Calu3 (cell line): ENCODE measurements at regions not wholly inside any gene's neighbourhood (a gene's known extent, or its start where the extent isn't known, plus 50 kb on each side); places are given as distances from the start of the nearest gene placed in this dataset.
A peak's percentile ranks its signal among the peaks of the same experiment; 100 is the strongest.

ENCODE experiments used
- BruUV-seq: library from RNA; stranded (reverse); fragments of 400-500 nt; replicated peaks from 2 replicates; lab custom pipeline; 2021; lab: Mats Ljungman, UMichigan
- CTCF ChIA-PET: fragments of 300-600 bp; sonication (Branson Sonifier 250); formaldehyde crosslinking; loops from one replicate; lab custom pipeline; 2022; ENCODE audit warnings: antibody characterized with exemption; lab: Charles Lee
- DNase-seq: peaks from one replicate; pipeline ENCODE4 v3.0.0; 2022
- H3K27ac Mint-ChIP-seq: one replicate; pipeline ENCODE4 v1.8.0; 2022; ENCODE audit warnings: mixed read lengths; ENCODE audit not compliant: unreplicated experiment
- H3K27me3 Mint-ChIP-seq: one replicate; pipeline ENCODE4 v1.8.0; 2022; ENCODE audit warnings: mixed read lengths; ENCODE audit not compliant: unreplicated experiment
- H3K36me3 Mint-ChIP-seq: one replicate; pipeline ENCODE4 v1.8.0; 2022; ENCODE audit warnings: mild to moderate bottlenecking, moderate library complexity, mixed read lengths; ENCODE audit not compliant: insufficient read depth, unreplicated experiment
- H3K4me1 Mint-ChIP-seq: one replicate; pipeline ENCODE4 v1.8.0; 2022; ENCODE audit warnings: mild to moderate bottlenecking, low read depth, mixed read lengths; ENCODE audit not compliant: unreplicated experiment
- H3K4me3 Mint-ChIP-seq: one replicate; pipeline ENCODE4 v1.8.0; 2022; ENCODE audit warnings: mild to moderate bottlenecking, low read depth, moderate library complexity, mixed read lengths; ENCODE audit not compliant: unreplicated experiment
- H3K9me3 Mint-ChIP-seq: one replicate; pipeline ENCODE4 v1.8.0; 2022; ENCODE audit warnings: low read depth, mixed read lengths; ENCODE audit not compliant: unreplicated experiment
- intact Hi-C: fragments of 100-400 bp; cut with micrococcal nuclease; formaldehyde crosslinking; loops from one replicate; pipeline ENCODE4 v1.10.0; 2022; ENCODE audit not compliant: unreplicated experiment
- TF ChIP-seq, protein P1 (sequence below): fragments of 200-600 bp; IDR thresholded peaks from one replicate; pipeline ENCODE4 v1.8.0; 2022; ENCODE audit warnings: antibody characterized with exemption; ENCODE audit not compliant: unreplicated experiment

GRCh38 chr7:10707519-10707918 is 266.2 kb upstream of the PHF14 start:
- Mint-ChIP-seq H3K27ac (no peak overlapping the region), H3K27me3 (no peaks in the 10 kb centered on the region), H3K9me3 (peaks cover 6% of the 10 kb centered on the region), H3K36me3 (no peaks in the 10 kb centered on the region), H3K4me1 (peaks cover 9% of the 10 kb centered on the region), H3K4me3 (no peak overlapping the region)
- DNase-seq, result no peak
- TF ChIP-seq, protein P1, sequence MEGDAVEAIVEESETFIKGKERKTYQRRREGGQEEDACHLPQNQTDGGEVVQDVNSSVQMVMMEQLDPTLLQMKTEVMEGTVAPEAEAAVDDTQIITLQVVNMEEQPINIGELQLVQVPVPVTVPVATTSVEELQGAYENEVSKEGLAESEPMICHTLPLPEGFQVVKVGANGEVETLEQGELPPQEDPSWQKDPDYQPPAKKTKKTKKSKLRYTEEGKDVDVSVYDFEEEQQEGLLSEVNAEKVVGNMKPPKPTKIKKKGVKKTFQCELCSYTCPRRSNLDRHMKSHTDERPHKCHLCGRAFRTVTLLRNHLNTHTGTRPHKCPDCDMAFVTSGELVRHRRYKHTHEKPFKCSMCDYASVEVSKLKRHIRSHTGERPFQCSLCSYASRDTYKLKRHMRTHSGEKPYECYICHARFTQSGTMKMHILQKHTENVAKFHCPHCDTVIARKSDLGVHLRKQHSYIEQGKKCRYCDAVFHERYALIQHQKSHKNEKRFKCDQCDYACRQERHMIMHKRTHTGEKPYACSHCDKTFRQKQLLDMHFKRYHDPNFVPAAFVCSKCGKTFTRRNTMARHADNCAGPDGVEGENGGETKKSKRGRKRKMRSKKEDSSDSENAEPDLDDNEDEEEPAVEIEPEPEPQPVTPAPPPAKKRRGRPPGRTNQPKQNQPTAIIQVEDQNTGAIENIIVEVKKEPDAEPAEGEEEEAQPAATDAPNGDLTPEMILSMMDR, result no peak
- intact Hi-C loops, result loop anchor here (10.0 kb wide), 1 partner anchor 293 kb away; no protein-coding TSS in a partner anchor
- CTCF ChIA-PET, result no interaction called here
- BruUV-seq, result no TSS peak

- Mint-ChIP-seq H3K36me3 (no peaks in the 10 kb centered on the region), H3K27ac (no peak overlapping the region), H3K4me1 (peaks cover 9% of the 10 kb centered on the region), H3K4me3 (no peak overlapping the region), H3K27me3 (no peaks in the 10 kb centered on the region), H3K9me3 (peaks cover 6% of the 10 kb centered on the region)
- TF ChIP-seq, protein P1, result peak; percentile 27
- no TSS peak for BruUV-seq
- intact Hi-C loops, result loop anchor here (10.0 kb wide), 1 partner anchor 294 kb away; no protein-coding TSS in a partner anchor
- DNase-seq, result peak; percentile 48
- CTCF ChIA-PET, result no interaction called here
These were observed 265.2 kb upstream of the PHF14 start for GRCh38 chr7:10708447-10708846.

GRCh38 chr7:10718768-10719167 is 254.9 kb upstream of the PHF14 start:
- Mint-ChIP-seq H3K36me3 (no peaks in the 10 kb centered on the region), H3K27ac (no peak overlapping the region), H3K9me3 (peaks cover 5% of the 10 kb centered on the region), H3K27me3 (no peaks in the 10 kb centered on the region), H3K4me3 (no peak overlapping the region), H3K4me1 (no peaks in the 10 kb centered on the region)
- BruUV-seq, result no TSS peak
- TF ChIP-seq, protein P1, result no peak
- intact Hi-C loops, result loop anchor here (5.0 kb wide), 1 partner anchor 169 kb away; no protein-coding TSS in a partner anchor
- no peak for DNase-seq
- CTCF ChIA-PET, result no interaction called here

DNA sequence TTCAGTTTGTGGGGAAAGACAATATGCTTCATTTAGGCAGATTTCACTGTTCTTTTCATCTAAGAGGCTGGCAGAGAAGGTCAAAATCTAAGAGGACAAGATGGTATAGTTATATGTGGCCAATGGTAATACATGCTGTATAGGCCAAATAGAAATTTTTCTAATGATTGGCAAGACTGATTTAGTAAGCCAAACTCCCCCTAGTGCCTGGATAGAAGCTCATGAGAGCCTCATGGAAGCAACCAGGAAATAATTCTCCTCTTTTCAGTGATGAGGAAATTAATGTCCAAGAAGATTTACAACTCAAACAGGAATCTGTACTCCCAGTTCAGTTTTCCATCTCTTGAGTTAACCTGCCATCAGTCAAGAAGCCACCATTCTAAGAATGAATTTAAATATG is 253.6 kb upstream of the PHF14 start:
- no peaks in the 10 kb centered on the region for H3K27me3 Mint-ChIP-seq
- H3K36me3 Mint-ChIP-seq, result no peaks in the 10 kb centered on the region
- peaks cover 5% of the 10 kb centered on the region for H3K9me3 Mint-ChIP-seq
- BruUV-seq, result no TSS peak
- no peak overlapping the region for H3K27ac Mint-ChIP-seq
- intact Hi-C loops, result no loop called here
- no peak overlapping the region for H3K4me3 Mint-ChIP-seq
- H3K4me1 Mint-ChIP-seq, result no peaks in the 10 kb centered on the region
- CTCF ChIA-PET, result no interaction called here
- no peak for DNase-seq
- TF ChIP-seq, protein P1, result no peak
